Activated T-cell treated with anti-CD3 and anti-CD28 coated beads, Interleukin-2, amount 50 U/mL, for 48 hours (primary cell): ENCODE measurements at regions not wholly inside any gene's neighbourhood (a gene's known extent, or its start where the extent isn't known, plus 50 kb on each side); places are given as distances from the start of the nearest gene placed in this dataset.
"Not testable (repeated sequence)": the region's sequence is repeated elsewhere in the genome, so short reads cannot be mapped to it uniquely, and the experiment has no call there.

Experiments
- DNase-seq, 2 experiments: peaks; one replicate each; pipeline ENCODE4 v3.0.0-alpha.2; 2020

DNA sequence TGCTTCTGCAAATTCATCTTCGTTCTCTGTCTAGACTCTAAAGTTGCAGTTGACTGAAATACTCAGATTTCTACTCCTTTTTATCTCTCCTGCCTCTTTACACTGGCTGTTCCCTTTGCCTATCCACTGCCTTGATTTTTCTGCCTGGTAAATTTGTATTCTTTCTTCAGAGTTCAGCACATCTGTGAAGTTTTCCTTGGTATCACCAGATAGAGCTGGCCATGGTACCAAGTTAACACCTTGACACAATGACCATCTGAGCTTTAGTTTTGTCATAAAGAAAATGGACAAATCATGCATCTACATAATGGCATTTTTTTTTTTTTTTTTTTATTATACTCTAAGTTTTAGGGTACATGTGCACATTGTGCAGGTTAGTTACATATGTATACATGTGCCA is 143.0 kb downstream of the PPP1R3A start:
- no peak for DNase-seq

DNA sequence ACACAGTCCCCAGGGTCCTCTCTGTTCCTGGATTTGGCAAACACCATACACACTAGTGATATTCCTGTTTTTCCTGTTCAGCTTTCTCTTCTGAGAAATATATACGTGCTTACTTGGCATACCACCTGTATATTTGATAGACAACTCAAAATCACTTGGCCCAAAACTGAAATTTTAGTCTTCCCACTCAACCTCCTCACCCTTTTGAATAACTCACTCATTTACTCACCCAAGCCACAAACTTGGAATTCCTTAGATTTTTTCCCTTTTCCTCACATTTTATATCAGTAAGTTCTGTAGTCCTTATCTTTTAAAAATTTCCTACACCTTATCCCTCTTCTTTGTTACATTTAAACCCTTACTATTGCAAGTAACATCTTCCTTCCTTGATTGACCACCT is 143.4 kb downstream of the PPP1R3A start:
- no peak for DNase-seq

DNA sequence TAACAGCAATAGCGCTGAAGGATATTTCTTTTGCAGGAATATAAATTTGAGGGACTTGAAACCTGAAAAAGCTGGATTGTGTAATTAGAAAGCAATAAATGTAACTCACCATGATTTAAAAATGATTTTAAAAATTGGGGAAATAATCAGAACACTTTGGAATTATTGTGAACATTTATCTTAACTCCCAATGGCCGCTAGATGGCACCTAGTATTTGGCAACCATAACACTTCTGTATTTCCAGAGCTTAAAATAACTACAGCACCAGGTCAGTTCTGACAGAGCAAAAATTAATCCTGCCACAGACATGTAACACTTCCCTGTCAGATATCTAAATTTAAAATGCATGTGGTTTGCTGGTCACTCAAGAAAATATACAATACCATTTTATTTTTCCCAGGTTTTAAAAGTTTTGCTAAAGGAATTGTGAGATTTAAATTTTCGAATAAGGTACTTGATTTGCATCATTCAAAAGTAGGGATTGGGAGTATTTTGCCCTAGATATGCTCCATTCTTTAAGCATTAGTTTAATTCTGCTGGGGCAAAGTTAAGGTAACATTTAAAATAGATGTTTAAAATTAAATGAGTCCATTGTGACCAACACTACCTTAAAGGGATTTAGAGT is 144.5 kb downstream of the PPP1R3A start:
- DNase-seq: no peak

DNA sequence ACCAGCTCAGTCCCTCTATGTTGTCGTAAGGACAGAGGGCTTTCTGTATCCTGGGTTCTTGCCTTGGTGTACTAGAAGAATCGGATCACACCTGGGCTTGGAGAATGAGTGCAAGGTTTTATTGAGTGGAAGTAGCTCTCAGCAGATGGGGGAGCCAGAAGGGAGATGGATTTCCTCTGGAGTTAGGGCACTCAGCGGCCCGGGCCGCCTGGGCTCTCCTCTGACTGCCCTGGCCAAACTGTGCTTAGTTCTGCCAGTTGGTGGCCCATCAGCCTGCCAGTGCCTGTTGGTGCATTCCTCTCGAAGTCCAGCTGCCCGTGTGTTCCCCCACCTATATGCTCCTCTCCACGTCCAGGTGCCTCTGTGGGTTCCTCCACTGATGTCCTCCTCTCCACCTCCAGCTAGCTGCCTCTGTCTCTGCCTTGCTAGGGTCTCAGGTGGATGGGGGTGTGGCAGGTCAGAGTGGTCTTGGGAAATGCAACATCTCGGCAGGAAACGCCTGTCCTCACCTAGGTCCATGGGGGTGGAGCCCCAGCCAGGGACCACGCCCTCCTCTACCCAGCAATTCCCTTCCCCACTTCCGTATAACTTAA is 148.6 kb downstream of the PPP1R3A start:
- DNase-seq: no peak

DNA sequence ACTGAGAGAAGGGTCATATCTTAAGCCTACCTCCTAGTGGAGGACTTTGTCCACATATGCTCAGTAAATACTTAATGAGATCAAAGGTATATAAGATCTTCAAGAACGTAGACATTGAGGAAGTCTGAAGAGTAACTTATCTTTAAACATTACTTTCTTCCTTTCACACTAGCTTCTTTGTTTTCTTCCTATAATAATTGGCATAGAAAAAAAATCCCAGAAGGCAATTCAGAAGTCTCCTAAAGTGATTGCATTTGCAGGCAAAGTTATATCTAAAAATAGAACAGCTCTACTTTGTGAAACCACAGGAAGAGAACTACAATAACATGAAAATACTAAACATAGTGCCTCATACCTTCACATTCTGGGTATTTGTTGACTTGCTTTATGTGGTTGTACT is 150.4 kb downstream of the PPP1R3A start:
- no peak for DNase-seq

DNA sequence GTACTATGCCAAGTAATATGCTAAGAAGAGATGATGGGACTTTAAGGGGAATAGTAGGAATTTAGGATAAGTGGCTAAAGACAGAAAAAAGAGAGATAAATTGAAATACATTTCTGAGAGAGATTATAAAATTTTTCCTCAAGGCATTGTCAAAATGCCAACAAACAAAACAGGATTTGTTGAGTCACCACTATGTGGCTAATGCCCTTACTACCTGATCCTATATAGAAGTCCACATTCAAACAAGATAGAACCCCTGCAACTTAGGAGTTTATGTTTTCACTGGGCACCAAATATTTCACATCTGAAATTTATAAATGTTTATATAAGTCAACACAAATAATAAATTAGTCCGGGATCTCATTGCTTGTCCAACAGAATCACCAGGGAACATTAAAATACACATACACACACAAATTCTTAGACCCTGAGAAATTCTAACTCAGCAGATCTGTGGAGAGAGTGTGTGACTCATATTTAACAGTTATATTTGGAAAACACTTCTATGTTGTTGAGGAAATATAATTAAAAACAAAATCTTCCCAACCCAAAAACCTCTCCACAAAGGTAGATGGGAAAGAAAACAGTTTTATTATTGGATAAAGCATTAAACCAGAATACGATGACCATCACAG is 154.3 kb downstream of the PPP1R3A start:
- DNase-seq: no peak

DNA sequence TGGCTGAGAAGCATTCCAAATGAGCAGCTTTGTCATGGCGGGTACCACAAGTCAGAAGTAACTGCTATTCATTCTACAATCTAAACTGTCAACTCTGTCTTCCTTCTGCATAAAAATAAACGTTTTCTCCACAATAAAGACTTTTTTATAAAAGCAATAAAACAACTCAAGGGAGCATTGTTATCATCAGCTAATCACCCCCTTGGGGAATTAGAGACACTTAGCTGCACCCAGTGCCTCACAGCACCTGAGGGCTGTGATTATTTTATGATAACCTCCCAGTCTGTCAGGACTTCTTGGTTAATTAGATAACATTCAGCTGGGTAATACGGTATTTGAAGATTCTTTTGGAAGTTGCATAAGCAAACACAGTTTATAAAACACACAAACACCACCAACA is 155.6 kb downstream of the PPP1R3A start:
- DNase-seq: no peak

DNA sequence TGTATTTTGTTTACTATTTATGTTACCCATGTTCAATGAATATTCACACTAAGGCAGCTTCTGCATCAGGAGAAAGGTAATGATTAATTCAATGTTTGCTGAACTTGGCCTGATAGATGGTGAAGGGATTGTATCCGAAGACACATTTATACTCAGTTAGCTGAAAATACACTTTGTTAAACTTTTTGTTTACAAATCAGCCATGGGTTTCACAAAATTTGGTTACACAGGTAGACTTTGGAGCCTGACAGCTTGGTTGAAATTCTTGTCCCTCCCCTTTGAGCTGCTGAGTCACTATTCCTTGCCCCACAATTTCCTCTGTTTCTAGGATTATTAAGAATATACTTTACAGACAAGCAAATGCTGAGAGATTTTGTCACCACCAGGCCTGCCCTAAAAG is 162.6 kb downstream of the PPP1R3A start:
- DNase-seq: no peak

DNA sequence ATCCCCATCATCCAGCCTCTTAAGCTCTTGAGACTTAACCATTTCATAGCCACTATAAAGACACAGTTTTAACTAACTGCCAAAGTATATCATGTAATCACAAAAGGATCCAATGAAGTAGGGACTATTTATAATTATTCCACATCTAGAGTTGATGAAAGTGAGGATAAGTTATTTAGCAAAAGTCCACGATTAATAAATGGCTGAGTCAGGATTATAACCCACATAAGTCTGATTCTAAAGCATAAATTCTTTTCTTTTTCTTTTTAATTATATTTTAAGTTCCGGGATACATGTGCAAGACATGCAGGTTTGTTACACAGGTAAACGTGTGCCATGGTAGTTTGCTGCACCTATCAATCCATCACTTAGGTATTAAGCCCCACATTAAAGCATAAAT is 166.1 kb downstream of the PPP1R3A start:
- DNase-seq: no peak

DNA sequence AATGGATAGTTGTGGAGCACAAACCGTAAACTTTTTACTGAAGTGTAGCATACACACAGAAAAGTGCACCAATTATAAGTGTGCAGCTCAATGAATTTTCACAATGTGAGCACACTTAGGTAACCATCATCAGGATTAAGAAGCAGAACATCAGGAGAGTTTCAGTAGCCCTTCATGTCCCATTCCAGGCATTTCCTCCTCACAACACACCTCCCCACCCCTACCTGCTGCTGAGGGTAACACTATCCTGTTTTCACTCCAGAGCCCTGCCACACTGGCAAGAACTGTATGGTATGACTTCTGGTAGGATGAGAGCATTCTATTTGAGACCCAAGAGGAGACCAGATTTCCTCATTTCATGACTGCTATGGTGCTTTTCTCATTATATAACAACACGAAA is 166.5 kb downstream of the PPP1R3A start:
- DNase-seq: no peak

DNA sequence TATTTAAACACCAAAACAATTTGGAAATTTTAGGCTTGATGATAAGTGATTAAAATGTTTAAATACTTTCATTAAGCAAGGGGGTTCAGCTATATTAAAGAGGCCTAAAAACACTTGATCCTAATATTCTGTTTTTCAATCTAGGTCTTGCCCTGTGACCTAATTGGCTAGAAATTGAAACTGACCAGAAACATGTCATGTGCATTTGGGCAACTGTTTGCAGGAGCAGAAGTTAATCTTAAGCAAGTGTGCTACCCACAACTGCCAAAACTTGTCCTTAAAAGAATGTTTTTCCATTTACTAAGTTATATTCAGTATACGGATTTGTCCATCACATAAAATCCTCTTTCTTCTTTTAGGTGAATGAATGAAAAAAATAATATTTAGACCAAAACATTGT is 167.3 kb downstream of the PPP1R3A start:
- no peak for DNase-seq

DNA sequence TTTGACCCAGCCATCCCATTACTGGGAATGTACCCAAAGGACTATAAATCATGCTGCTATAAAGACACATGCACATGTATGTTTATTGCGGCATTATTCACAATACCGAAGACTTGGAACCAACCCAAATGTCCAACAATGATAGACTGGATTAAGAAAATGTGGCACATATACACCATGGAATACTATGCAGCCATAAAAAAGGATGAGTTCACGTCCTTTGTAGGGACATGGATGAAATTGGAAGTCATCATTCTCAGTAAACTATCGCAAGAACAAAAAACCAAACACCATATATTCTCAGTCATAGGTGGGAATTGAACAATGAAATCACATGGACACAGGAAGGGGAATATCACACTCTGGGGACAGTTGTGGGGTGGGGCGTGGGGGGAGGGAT is 170.4 kb downstream of the PPP1R3A start:
- DNase-seq: not testable (repeated sequence)

DNA sequence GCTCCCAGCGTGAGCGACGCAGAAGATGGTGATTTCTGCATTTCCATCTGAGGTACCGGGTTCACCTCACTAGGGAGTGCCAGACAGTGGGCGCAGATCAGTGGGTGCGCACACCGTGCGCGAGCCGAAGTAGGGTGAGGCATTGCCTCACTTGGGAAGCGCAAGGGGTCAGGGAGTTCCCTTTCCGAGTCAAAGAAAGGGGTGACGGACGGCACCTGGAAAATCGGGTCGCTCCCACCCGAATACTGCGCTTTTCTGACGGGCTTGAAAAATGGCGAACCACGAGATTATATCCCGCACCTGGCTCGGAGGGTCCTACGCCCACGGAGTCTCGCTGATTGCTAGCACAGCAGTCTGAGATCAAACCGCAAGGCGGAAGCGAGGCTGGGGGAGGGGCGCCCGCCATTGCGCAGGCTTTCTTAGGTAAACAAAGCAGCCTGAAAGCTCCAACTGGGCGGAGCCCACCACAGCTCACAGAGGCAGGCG is 175.8 kb downstream of the PPP1R3A start:
- DNase-seq: not testable (repeated sequence)

DNA sequence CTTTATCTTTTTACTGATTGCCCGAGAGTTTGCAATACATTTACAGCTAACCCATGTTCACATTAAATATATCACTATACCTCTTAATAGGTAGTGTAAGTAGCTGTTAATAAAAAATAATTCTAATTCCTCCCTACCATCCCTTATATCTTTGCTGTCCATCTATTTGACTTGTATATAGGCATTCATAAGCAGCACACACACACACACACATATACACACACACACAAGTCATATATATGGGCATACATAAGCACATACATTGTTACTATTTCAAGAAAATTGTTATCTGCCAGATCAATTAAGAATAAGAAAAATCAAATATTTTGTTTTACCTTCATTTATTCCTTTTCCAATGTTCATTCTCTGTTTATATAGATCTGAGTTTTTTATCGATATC is 176.4 kb downstream of the PPP1R3A start:
- DNase-seq: no peak

DNA sequence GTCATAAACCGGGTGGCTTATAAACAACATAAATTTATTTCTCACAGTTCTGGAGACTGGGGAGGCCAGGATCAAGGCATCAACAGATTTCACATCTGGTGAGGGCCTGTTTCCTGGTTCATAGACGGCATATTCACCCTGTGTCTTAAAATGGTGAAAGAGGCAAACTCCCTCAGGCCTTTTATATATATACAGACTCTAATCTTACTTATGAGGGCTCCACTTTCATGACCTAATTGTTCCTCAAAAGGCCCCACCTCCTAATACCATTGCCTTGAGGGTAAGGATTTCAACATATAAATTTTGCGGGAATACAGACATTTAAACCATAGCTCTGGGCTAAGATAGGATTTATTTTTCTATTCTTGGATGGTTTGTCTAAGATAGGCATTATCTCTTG is 187.2 kb downstream of the PPP1R3A start:
- no peak for DNase-seq

DNA sequence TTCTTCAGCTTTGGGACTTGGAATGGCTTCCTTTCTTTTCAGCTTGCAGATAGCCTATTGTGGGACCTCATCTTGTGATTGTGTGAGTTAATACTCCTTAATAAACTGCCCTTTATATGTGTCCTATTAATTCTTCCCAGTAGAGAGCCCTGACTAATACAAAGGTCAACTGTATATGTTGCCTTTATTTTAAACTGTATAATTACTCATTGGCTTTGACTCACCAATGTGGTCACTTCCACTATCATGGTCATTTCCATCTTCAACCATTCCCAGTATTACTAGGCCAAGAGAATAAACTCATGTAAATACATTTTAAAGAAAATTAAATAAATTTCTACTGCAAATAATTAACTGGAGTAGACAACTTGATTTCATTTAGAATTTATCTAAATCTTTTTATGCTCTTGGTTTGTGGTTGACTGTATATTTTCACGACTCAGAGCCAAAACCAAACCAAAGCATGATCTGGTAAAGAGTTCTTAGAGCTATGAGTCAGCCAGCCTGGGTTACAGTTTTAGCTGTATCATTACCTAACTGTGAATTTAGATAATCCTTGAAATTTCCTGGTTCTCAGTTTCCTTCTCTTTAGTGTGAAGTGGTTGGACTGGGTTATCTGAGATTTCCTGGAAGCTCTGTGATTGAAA is 188.4 kb downstream of the PPP1R3A start:
- DNase-seq: no peak

DNA sequence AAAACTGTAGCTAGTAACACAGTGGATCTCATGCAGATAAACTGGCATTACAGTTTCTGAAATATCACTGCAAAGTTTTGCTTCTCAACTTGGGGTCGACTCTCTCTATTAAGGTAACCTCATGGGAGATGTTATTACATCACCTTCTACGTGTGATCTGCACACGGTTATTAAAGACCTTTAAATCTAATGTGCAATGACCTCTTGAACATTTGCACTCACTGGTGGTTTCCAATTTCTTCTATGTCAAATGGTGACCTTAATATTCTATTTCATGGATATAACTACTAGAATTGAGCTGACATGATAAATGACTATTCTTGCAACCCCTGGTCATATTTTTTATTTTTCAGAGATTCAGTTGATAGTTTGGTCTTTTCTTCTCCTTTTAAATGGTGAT is 191.3 kb downstream of the PPP1R3A start:
- DNase-seq: no peak

DNA sequence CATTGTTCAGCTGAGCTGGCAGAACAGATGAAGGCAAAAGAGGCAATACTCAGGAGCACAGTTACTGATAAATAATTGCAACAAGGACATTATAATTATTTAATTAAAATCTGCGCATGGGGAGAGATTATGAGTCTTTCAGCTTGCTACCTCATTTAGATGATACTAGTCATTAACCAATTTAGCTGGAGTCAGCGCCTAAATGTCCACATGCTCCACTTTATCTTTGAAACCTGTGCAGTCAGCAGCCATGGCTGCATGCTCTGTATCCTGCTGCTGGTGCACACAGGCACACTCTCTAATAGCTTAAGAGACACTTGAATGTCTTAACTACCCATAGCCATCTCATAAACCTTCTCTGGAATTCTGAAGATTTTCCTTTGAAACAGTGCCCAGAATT is 196.8 kb downstream of the PPP1R3A start:
- DNase-seq: no peak

DNA sequence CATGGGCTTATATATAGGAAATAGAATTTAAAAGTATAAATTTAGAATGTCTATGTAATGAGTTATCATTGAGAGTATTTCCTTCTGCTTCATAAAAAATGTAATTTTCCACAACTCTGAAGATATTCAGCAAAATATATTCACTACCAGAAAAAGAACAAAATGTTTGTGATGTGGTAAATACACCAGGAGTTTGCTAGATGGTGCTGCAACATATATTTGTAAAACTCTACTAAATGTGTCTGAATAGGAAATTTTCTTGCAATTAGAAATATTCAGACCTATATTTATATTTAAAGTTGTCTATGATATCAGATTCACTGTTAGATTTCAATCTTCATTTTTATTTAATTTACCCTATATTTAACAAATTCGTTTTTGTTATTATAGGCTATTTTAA is 201.1 kb downstream of the PPP1R3A start:
- no peak for DNase-seq

DNA sequence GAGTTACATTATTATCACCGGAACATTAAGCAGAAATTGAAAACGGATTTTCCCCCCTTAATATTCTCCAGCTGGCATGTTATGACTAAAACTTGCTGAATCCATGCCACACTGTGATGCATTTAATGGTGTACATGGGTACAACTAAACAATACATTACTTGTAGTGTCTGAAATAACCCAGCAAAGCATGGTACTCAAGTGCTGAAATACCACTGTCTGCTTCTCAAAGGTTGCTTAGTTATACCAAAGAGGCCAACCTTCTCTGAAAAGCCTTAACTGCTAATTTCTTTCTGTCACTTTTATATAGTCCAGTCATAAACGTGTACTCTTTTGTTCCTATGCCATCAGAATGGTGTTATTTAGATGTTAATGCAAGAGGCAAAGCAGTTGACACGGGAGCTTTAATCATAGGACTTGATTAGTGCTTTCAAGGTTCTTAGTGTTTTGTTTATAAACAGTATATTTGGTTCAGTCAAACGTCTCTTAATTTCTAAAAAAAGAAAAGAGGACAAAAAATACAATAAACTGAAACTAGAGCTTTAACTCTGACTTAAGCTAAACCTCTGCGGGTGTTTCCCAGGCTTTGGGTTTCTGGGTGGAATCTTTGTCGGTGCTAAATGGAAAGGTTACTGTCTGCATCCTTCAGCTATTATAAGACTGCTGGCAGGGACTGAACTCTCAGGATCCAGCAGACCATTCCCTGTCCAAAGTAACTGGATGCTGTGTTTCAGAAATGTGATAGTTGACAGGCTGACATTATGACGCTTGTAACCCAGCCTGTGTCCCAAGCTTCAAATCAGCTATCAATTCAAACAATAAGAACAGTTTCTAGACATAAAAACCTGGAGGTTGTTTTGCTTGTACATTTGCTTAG is 202.6 kb downstream of the PPP1R3A start:
- DNase-seq: no peak

DNA sequence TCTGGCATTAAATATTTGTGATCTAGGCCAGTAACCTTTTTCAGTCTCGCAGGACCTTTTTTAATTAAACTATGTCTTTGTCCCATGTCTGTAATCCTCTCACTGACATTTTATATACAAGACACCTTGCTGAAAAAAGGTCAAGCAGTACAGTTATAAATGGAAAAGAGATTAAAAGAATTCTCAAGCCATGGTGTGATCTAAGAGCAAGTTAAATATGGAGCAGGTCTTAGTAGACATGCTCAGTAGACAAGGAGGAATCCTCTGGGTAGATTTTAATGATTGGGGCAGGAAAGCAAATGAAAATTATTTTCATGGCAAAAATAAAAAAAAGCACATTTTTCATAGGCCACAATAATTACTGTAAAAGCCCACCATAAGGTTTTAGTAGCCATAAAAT is 203.5 kb downstream of the PPP1R3A start:
- no peak for DNase-seq

DNA sequence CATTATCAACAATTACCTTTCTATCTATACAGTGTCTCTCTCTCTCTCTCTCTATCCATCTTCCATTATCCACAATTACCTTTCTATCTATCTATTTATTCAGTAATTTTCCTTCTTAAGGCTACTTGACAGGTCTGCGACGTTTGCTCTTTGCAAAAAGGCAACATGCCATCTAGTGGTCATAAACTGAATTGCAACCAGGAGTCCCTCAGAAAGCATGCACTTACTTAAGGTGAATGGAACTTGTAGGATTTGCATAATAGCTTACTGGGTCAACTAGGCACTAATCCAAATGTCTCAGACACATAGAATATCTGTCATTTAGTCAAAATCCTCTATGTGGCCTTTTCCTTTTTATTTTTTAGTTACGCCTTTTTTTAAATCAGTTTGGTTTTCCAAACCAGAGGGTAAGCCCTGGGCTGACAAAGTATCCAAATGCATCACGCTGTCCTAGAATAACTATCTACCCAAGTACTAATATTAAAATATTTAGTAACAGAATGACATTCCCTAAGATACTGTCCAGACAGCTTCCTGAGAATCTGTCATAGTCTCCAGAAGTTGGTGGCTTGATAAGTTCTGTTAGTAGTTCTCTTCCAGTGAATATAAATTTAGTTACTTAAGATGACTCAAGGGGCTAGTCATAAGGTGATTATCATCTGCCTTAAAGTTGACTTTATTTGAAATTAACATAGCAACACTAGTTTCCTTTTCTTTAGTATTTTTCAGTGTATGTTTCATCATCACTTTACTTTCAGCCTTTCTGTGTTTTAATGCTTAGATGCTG is 208.3 kb downstream of the PPP1R3A start:
- DNase-seq: peak; percentile 18 to 21
